Lung (tissue), 11 donors: ENCODE measurements at regions not wholly inside any gene's neighbourhood (a gene's known extent, or its start where the extent isn't known, plus 50 kb on each side); places are given as distances from the start of the nearest gene placed in this dataset.

Source experiments
- ATAC-seq: fragments of 200-7000 bp; cut with Tn5 transposase; one replicate; pipeline ENCODE4 v1.9.1; 2020; ENCODE audit warnings: moderate number of reproducible peaks; ENCODE audit not compliant: insufficient read depth, low FRiP score
- DNase-seq, 3 donors: peaks; one replicate each; pipeline ENCODE4 v3.0.0-alpha.2; 2013 to 2017
- H3K27ac ChIP-seq, 2 donors: one replicate each; pipeline ENCODE4 v1.5.1; 2013; ENCODE audit warnings: mild to moderate bottlenecking in 2 of 2, moderate library complexity in 2 of 2, control low read depth in 1 of 2, inconsistent platforms in 1 of 2, low read depth in 1 of 2, low read length in 1 of 2
- H3K27me3 ChIP-seq, 3 donors: one replicate each; pipeline ENCODE4 v1.5.1; 2013; ENCODE audit warnings: low read length in 2 of 3; ENCODE audit not compliant: control insufficient read depth in 3 of 3, insufficient read depth in 3 of 3
- H3K36me3 ChIP-seq, 4 donors: one replicate each; pipeline ENCODE4 v1.5.1; 2013; ENCODE audit warnings: low read length in 4 of 4, mild to moderate bottlenecking in 1 of 4, moderate library complexity in 1 of 4; ENCODE audit not compliant: control insufficient read depth in 4 of 4, insufficient read depth in 4 of 4
- H3K4me1 ChIP-seq, 5 donors: one replicate each; pipeline ENCODE4 v1.5.1; 2013; ENCODE audit warnings: low read length in 5 of 5, mild to moderate bottlenecking in 2 of 5, moderate library complexity in 1 of 5; ENCODE audit not compliant: control insufficient read depth in 5 of 5, insufficient read depth in 5 of 5
- H3K4me3 ChIP-seq: one replicate; pipeline ENCODE4 v1.5.1; 2013; ENCODE audit warnings: mild to moderate bottlenecking, control low read depth, moderate library complexity
- H3K9ac ChIP-seq, 2 donors: one replicate each; pipeline ENCODE4 v1.5.1; 2013; ENCODE audit warnings: low read length in 2 of 2, control low read depth in 1 of 2; ENCODE audit not compliant: insufficient read depth in 1 of 2
- H3K9me3 ChIP-seq, 4 donors: one replicate each; pipeline ENCODE4 v1.5.1; 2013; ENCODE audit warnings: low read length in 3 of 4, mild to moderate bottlenecking in 1 of 4, moderate library complexity in 1 of 4; ENCODE audit not compliant: control insufficient read depth in 4 of 4, insufficient read depth in 3 of 4
- CTCF ChIP-seq: IDR thresholded peaks from 2 replicates; pipeline ENCODE4 v1.5.1; 2012; ENCODE audit warnings: mild to moderate bottlenecking; ENCODE audit errors: control extremely low read depth, extremely low read depth
- WGBS, 2 donors: extraction: QIAGEN DNeasy Blood & Tissue Kit; methylation state at CpG; one replicate each; pipeline ENCODE4 v1.1.7; 2013; 5-methylcytosine and 5-hydroxymethylcytosine counted together
- donor health status: control.
- donor health status: control.
- donor health status: Bipolar disorder and iron deficiency.
- donor health status: healthy.
- donor health status: DM: yes; HTN: yes; CAD: no.

DNA sequence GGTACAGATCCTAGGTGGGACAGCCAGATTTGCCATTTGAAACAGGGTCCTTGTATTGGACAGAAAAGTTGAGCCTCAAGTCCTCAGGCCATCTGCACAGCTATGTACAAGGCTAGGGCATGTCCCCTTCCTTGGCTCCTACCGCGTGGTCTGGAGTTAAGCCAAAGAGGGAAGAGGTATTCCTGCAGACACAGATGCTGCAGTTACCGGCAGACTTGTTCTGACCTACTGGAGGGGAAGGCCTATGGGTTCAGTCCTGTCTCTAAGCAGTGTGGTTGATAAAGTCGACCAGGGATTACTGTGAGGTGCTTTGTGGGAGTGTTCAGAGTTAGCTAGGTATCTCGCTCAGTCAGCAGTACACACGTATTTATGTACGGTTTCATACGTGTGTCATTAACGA is 180.6 kb downstream of the ADAMTS15 start:
- no peak for TF ChIP-seq CTCF
- no peaks in the 10 kb centered on the region for H3K36me3 ChIP-seq
- 73 to 81% methylated on average over 9 of the region's 9 CpGs for WGBS, 2 donors
- H3K27me3 ChIP-seq, result no peaks in the 10 kb centered on the region
- no peak for DNase-seq
- ATAC-seq, result no peak
- no peak overlapping the region for H3K27ac ChIP-seq
- H3K4me3 ChIP-seq, result no peak overlapping the region
- no peak overlapping the region for H3K9ac ChIP-seq
- H3K9me3 ChIP-seq, result no peaks in the 10 kb centered on the region
- H3K4me1 ChIP-seq, result peaks cover 1 to 6% (median 4%) of the 10 kb centered on the region in 5 donors

- Histone ChIP-seq H3K4me3 (no peak overlapping the region), H3K4me1 (peaks cover 0 to 19% (median 16%) of the 10 kb centered on the region in 5 donors), H3K27me3 (no peaks in the 10 kb centered on the region), H3K27ac (no peak overlapping the region), H3K9me3 (no peaks in the 10 kb centered on the region), H3K9ac (no peak overlapping the region), H3K36me3 (no peaks in the 10 kb centered on the region)
- no peak for DNase-seq
- TF ChIP-seq CTCF, result no peak
- ATAC-seq, result no peak
- 90 to 93% methylated on average over 3 of the region's 3 CpGs for WGBS, 2 donors
These were observed 182.7 kb downstream of the ADAMTS15 start for GRCh38 chr11:130631119-130631518.

DNA sequence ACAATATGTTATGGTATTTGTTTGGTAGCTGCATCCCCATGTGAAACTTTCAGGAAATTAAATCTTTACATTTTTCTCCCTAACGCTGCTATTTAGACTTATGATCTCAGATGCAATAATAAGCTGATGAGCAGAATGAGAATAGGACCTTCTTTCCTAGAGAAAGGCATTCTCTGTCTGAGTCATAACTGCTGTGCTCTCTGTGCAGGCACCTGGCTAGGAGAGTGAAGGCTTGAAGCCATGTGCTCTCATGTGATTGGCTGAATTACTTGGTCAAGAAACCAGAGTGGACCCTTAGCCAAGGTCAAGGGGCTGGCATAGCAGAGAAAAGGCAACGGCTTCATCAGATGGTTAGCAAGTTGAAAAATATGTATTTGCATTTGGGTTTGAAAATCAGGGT is 185.0 kb downstream of the ADAMTS15 start:
- Histone ChIP-seq H3K9ac (no peak overlapping the region), H3K9me3 (no peaks in the 10 kb centered on the region), H3K36me3 (no peaks in the 10 kb centered on the region), H3K27me3 (no peaks in the 10 kb centered on the region), H3K27ac (no peak overlapping the region), H3K4me3 (no peak overlapping the region), H3K4me1 (peaks cover 0 to 41% (median 29%) of the 10 kb centered on the region in 5 donors)
- no peak for DNase-seq
- no peak for TF ChIP-seq CTCF
- no peak for ATAC-seq
- WGBS, 2 donors, result 64 to 83% methylated on average over 2 of the region's 2 CpGs

DNA sequence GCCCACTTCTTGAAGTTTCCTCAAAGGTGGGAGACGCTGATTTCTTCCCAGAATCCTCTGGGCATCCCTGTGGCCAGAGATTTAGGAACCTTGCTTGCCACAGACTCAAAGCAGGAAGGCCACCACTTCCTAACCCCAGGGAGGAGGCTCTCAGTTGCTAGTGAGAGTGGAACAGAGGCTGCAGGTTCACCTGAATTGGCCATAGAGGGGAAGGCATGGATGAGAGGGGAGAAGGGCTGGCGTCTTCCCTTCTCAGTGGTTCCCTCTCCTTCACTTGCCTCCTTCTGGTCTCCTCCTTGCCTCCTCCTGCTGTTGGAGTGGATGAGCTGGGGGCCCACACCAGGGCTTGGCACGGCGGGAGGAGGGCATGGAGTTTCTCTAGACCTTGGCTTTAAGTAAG is 185.7 kb downstream of the ADAMTS15 start:
- H3K4me3 ChIP-seq, result no peak overlapping the region
- DNase-seq, result no peak

More for the DNA sequence above, 185.7 kb downstream of the ADAMTS15 start:
- no peak for TF ChIP-seq CTCF
- H3K9me3 ChIP-seq, result no peaks in the 10 kb centered on the region
- H3K36me3 ChIP-seq, result no peaks in the 10 kb centered on the region
- 80 to 85% methylated on average over 4 of the region's 4 CpGs for whole genome bisulfite sequencing, 2 donors
- ATAC-seq, result no peak
- H3K9ac ChIP-seq, result no peak overlapping the region
- H3K27me3 ChIP-seq, result no peaks in the 10 kb centered on the region
- no peak overlapping the region for H3K27ac ChIP-seq
- peaks cover 0 to 47% (median 29%) of the 10 kb centered on the region in 5 donors for H3K4me1 ChIP-seq
